Muscle of leg (tissue), 3 donors: ENCODE measurements at regions not wholly inside any gene's neighbourhood (a gene's known extent, or its start where the extent isn't known, plus 50 kb on each side); places are given as distances from the start of the nearest gene placed in this dataset.
"Not testable (repeated sequence)": the region's sequence is repeated elsewhere in the genome, so short reads cannot be mapped to it uniquely, and the experiment has no call there.

Source experiments
- DNase-seq: peaks from one replicate; pipeline ENCODE4 v3.0.0; 2013
- H3K27ac ChIP-seq: one replicate; pipeline ENCODE4 v1.5.1; 2013; ENCODE audit warnings: mild to moderate bottlenecking, low read length, control low read depth
- H3K27me3 ChIP-seq: one replicate; pipeline ENCODE4 v1.6.1; 2013; ENCODE audit warnings: low read length; ENCODE audit not compliant: control insufficient read depth, insufficient read depth
- H3K36me3 ChIP-seq: one replicate; pipeline ENCODE4 v1.6.1; 2013; ENCODE audit warnings: low read length; ENCODE audit not compliant: control insufficient read depth, insufficient read depth
- H3K4me1 ChIP-seq: one replicate; pipeline ENCODE4 v1.6.1; 2013; ENCODE audit warnings: low read length; ENCODE audit not compliant: control insufficient read depth, insufficient read depth
- H3K4me3 ChIP-seq: one replicate; pipeline ENCODE4 v1.5.1; 2013; ENCODE audit warnings: low read length, control low read depth
- H3K9me3 ChIP-seq: replicated peaks from 2 replicates; pipeline ENCODE4 v1.6.1; 2013; ENCODE audit warnings: low read depth, low read length; ENCODE audit not compliant: control insufficient read depth
- WGBS: methylation state at CpG from one replicate; pipeline ENCODE4 v1.1.5; 2013; ENCODE audit warnings: missing lambda C conversion rate; ENCODE audit not compliant: insufficient coverage; 5-methylcytosine and 5-hydroxymethylcytosine counted together

- Histone ChIP-seq H3K27ac (no peak overlapping the region), H3K4me1 (peaks cover 3% of the 10 kb centered on the region), H3K36me3 (no peaks in the 10 kb centered on the region), H3K4me3 (no peak overlapping the region), H3K27me3 (no peaks in the 10 kb centered on the region), H3K9me3 (no peaks in the 10 kb centered on the region)
- DNase-seq, result peak; percentile 33
- no CpG with 5 or more reads among the region's 2 CpGs for WGBS
Measured at GRCh38 chr1:118481126-118481525, 296.1 kb upstream of the SPAG17 start.

- Histone ChIP-seq H3K4me1 (no peaks in the 10 kb centered on the region), H3K27me3 (no peaks in the 10 kb centered on the region), H3K4me3 (no peak overlapping the region), H3K36me3 (no peaks in the 10 kb centered on the region), H3K27ac (no peak overlapping the region), H3K9me3 (no peaks in the 10 kb centered on the region)
- WGBS, result no CpG with 5 or more reads among the region's 3 CpGs
- no peak for DNase-seq
Measured at GRCh38 chr1:118479351-118479750, 294.3 kb upstream of the SPAG17 start.

- no CpG with 5 or more reads among the region's 4 CpGs for WGBS
- H3K36me3 ChIP-seq, result no peaks in the 10 kb centered on the region
- no peak overlapping the region for H3K27ac ChIP-seq
- H3K4me1 ChIP-seq, result no peaks in the 10 kb centered on the region
- DNase-seq, result no peak
- H3K9me3 ChIP-seq, result no peaks in the 10 kb centered on the region
- H3K4me3 ChIP-seq, result no peak overlapping the region
- no peaks in the 10 kb centered on the region for H3K27me3 ChIP-seq
Measured at GRCh38 chr1:118473825-118474224, 288.8 kb upstream of the SPAG17 start.

- DNase-seq, H3K4me1 ChIP-seq, H3K36me3 ChIP-seq, H3K27ac ChIP-seq, H3K4me3 ChIP-seq, H3K27me3 ChIP-seq: not testable (repeated sequence)
- H3K9me3 ChIP-seq, result peaks cover 10% of the 10 kb centered on the region
- 91% methylated on average over 5 of the region's 8 CpGs for WGBS
Measured at GRCh38 chr1:118464460-118464859, 279.4 kb upstream of the SPAG17 start.

- no peaks in the 10 kb centered on the region for H3K27me3 ChIP-seq
- no peak overlapping the region for H3K4me3 ChIP-seq
- no peak overlapping the region for H3K27ac ChIP-seq
- H3K4me1 ChIP-seq, result no peaks in the 10 kb centered on the region
- peaks cover 13% of the 10 kb centered on the region for H3K9me3 ChIP-seq
- no peak for DNase-seq
- H3K36me3 ChIP-seq, result no peaks in the 10 kb centered on the region
Measured at GRCh38 chr1:118461154-118461553, 276.1 kb upstream of the SPAG17 start.

- Histone ChIP-seq H3K27ac (no peak overlapping the region), H3K9me3 (peaks cover 20% of the 10 kb centered on the region), H3K4me3 (no peak overlapping the region), H3K27me3 (no peaks in the 10 kb centered on the region), H3K36me3 (no peaks in the 10 kb centered on the region), H3K4me1 (no peaks in the 10 kb centered on the region)
- DNase-seq, result no peak
Measured at GRCh38 chr1:118459871-118460270, 274.8 kb upstream of the SPAG17 start.

- not testable (repeated sequence) for H3K27ac ChIP-seq, H3K4me1 ChIP-seq, DNase-seq, H3K4me3 ChIP-seq, H3K9me3 ChIP-seq, H3K27me3 ChIP-seq, H3K36me3 ChIP-seq
- no CpG with 5 or more reads among the region's 1 CpG for WGBS
Measured at GRCh38 chr1:118453856-118454255, 268.8 kb upstream of the SPAG17 start.

- H3K9me3 ChIP-seq, result no peaks in the 10 kb centered on the region
- no peak overlapping the region for H3K4me3 ChIP-seq
- no peaks in the 10 kb centered on the region for H3K27me3 ChIP-seq
- no peaks in the 10 kb centered on the region for H3K36me3 ChIP-seq
- H3K4me1 ChIP-seq, result no peaks in the 10 kb centered on the region
- no peak for DNase-seq
- no CpG with 5 or more reads among the region's 1 CpG for WGBS
- no peak overlapping the region for H3K27ac ChIP-seq
Measured at GRCh38 chr1:118445156-118445555, 260.1 kb upstream of the SPAG17 start.

GRCh38 chr1:118442214-118442613, 257.2 kb upstream of the SPAG17 start:
- Histone ChIP-seq H3K9me3 (no peaks in the 10 kb centered on the region), H3K36me3 (no peaks in the 10 kb centered on the region), H3K27me3 (no peaks in the 10 kb centered on the region), H3K4me3 (no peak overlapping the region), H3K4me1 (no peaks in the 10 kb centered on the region), H3K27ac (no peak overlapping the region)
- DNase-seq, result no peak
- WGBS, result 0% methylated on average over 1 of the region's 2 CpGs

GRCh38 chr1:118437664-118438063, 252.6 kb upstream of the SPAG17 start:
- Histone ChIP-seq H3K27ac (no peak overlapping the region), H3K36me3 (no peaks in the 10 kb centered on the region), H3K4me1 (no peaks in the 10 kb centered on the region), H3K9me3 (no peaks in the 10 kb centered on the region), H3K4me3 (no peak overlapping the region), H3K27me3 (no peaks in the 10 kb centered on the region)
- DNase-seq, result no peak
- 83% methylated on average over 1 of the region's 6 CpGs for WGBS

- Histone ChIP-seq H3K4me3 (no peak overlapping the region), H3K27me3 (no peaks in the 10 kb centered on the region), H3K27ac (no peak overlapping the region), H3K36me3 (no peaks in the 10 kb centered on the region), H3K9me3 (no peaks in the 10 kb centered on the region), H3K4me1 (no peaks in the 10 kb centered on the region)
- DNase-seq, result no peak
- 88% methylated on average over 3 of the region's 4 CpGs for WGBS
Measured at GRCh38 chr1:118429856-118430255, 244.8 kb upstream of the SPAG17 start.
